ENCODE measurements at regions not wholly inside any gene's neighbourhood (a gene's known extent, or its start where the extent isn't known, plus 50 kb on each side); places are given as distances from the start of the nearest gene placed in this dataset.

DNA sequence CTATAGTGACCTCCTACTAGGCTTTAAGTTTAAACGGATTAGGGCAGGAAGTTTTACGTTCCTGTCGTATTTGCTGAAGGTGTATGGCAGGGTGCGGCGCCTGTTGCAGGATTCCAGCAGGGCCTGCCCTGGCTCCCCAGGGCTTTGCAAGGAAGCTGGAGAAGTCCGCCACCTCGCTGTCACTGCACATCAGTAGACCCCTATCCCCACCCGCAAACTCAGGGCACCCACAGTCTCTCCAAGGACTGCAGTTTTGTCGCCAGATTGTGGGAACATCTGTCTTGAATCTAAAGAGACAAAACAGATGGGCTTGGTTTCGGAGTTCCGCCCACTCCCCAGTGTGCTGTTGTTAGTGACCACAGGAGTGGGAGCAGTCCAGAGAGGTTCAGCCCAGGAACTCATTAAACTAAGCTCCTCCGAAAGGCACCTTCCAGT, 110.8 kb downstream of the CDC7 start:
- TF ChIP-seq, protein P1, sequence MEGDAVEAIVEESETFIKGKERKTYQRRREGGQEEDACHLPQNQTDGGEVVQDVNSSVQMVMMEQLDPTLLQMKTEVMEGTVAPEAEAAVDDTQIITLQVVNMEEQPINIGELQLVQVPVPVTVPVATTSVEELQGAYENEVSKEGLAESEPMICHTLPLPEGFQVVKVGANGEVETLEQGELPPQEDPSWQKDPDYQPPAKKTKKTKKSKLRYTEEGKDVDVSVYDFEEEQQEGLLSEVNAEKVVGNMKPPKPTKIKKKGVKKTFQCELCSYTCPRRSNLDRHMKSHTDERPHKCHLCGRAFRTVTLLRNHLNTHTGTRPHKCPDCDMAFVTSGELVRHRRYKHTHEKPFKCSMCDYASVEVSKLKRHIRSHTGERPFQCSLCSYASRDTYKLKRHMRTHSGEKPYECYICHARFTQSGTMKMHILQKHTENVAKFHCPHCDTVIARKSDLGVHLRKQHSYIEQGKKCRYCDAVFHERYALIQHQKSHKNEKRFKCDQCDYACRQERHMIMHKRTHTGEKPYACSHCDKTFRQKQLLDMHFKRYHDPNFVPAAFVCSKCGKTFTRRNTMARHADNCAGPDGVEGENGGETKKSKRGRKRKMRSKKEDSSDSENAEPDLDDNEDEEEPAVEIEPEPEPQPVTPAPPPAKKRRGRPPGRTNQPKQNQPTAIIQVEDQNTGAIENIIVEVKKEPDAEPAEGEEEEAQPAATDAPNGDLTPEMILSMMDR (conservative IDR thresholded peaks at IDR 0.05): no peak
- no peak for TF ChIP-seq ZFX (IDR thresholded peaks at IDR 0.05)
